ENCODE measurements at regions not wholly inside any gene's neighbourhood (a gene's known extent, or its start where the extent isn't known, plus 50 kb on each side); places are given as distances from the start of the nearest gene placed in this dataset.
"Not testable (repeated sequence)": the region's sequence is repeated elsewhere in the genome, so short reads cannot be mapped to it uniquely, and the experiment has no call there.

GRCh38 chr2:150107170-150107569 is 380.3 kb downstream of the RND3 start:
- no peak for DNase-seq

GRCh38 chr2:150101947-150102346 is 385.5 kb downstream of the RND3 start:
- DNase-seq = no peak

- no peak for DNase-seq
Measured at GRCh38 chr2:150100834-150101233, 386.6 kb downstream of the RND3 start.

- no peak for DNase-seq
Measured at GRCh38 chr2:150100336-150100735, 387.1 kb downstream of the RND3 start.

GRCh38 chr2:150099805-150100204 is 387.7 kb downstream of the RND3 start:
- no peak for DNase-seq

- DNase-seq = no peak
Measured at GRCh38 chr2:150097901-150098531, 389.5 kb downstream of the RND3 start.

GRCh38 chr2:150097402-150097801 is 390.1 kb downstream of the RND3 start:
- DNase-seq = no peak

GRCh38 chr2:150095361-150096095 is 391.9 kb downstream of the RND3 start:
- DNase-seq = peak; percentile 75 to 76

- no peak for DNase-seq
Measured at GRCh38 chr2:150091846-150092245, 395.6 kb downstream of the RND3 start.

- no peak for DNase-seq
Measured at GRCh38 chr2:150090031-150090430, 397.4 kb downstream of the RND3 start.

GRCh38 chr2:150088538-150088937 is 398.9 kb downstream of the RND3 start:
- no peak for DNase-seq

- DNase-seq = no peak
Measured at GRCh38 chr2:150085478-150085877, 402.0 kb downstream of the RND3 start.

GRCh38 chr2:150081775-150082481 is 405.5 kb downstream of the RND3 start:
- peak in 1 of 2 donors; percentile 55 for DNase-seq

GRCh38 chr2:150076281-150076680 is 411.2 kb downstream of the RND3 start:
- DNase-seq = no peak

- DNase-seq = no peak
Measured at GRCh38 chr2:150075831-150076230, 411.6 kb downstream of the RND3 start.

GRCh38 chr2:150066490-150066889 is 421.0 kb downstream of the RND3 start:
- DNase-seq = no peak

- DNase-seq = no peak
Measured at GRCh38 chr2:150063931-150064548, 423.4 kb downstream of the RND3 start.

GRCh38 chr2:150063432-150063889 is 424.0 kb downstream of the RND3 start:
- DNase-seq = no peak

GRCh38 chr2:150062416-150062815 is 425.1 kb downstream of the RND3 start:
- no peak for DNase-seq

- no peak for DNase-seq
Measured at GRCh38 chr2:150060341-150060740, 427.1 kb downstream of the RND3 start.

GRCh38 chr2:150059676-150060075 is 427.8 kb downstream of the RND3 start:
- DNase-seq = not testable (repeated sequence)

- DNase-seq = no peak
Measured at GRCh38 chr2:150052457-150052856, 435.0 kb downstream of the RND3 start.
